IMR-90 (cell line): ENCODE measurements at regions not wholly inside any gene's neighbourhood (a gene's known extent, or its start where the extent isn't known, plus 50 kb on each side); places are given as distances from the start of the nearest gene placed in this dataset.

Experiments used
- ATAC-seq: fragments of 200-7000 bp; cut with Tn5 transposase; 2 replicates; pipeline ENCODE4 v1.9.1; 2020; ENCODE audit warnings: low read depth, mild to moderate bottlenecking, moderate library complexity
- BruUV-seq: library from RNA; stranded (reverse); fragments of 400-500 nt; replicated peaks from 2 replicates; lab custom pipeline; 2021; lab: Mats Ljungman, UMichigan
- CTCF ChIA-PET: fragments of 300-600 bp; formaldehyde crosslinking; extraction: SDS; loops from one replicate; lab custom pipeline; 2021; ENCODE audit warnings: antibody characterized with exemption; lab: Yijun Ruan, JAX
- POLR2A ChIA-PET: fragments of 300-600 bp; sonication (Branson Sonifier 250); formaldehyde crosslinking; loops from one replicate; lab custom pipeline; 2022; ENCODE audit warnings: antibody characterized with exemption; ENCODE audit not compliant: unreplicated experiment; lab: Charles Lee
- DNase-seq: peaks from one replicate; pipeline ENCODE4 v3.0.0; 2013
- H2AFZ ChIP-seq: replicated peaks from 2 replicates; pipeline ENCODE3; 2013; ENCODE audit warnings: low read length, mild to moderate bottlenecking; ENCODE audit not compliant: poor library complexity
- H2AK5ac ChIP-seq: 2 replicates; pipeline ENCODE4 v1.6.1; 2013; ENCODE audit warnings: low read depth, low read length, inconsistent platforms
- H2AK9ac ChIP-seq: replicated peaks from 2 replicates; pipeline ENCODE3; 2013; ENCODE audit warnings: mild to moderate bottlenecking, low read depth, low read length, moderate library complexity; ENCODE audit not compliant: poor library complexity
- H2BK120ac ChIP-seq: 2 replicates; pipeline ENCODE4 v1.6.1; 2013; ENCODE audit warnings: low read depth, low read length, inconsistent platforms
- H2BK15ac ChIP-seq: 3 replicates; pipeline ENCODE4 v1.6.1; 2013; ENCODE audit warnings: low read depth, low read length, inconsistent platforms
- H2BK20ac ChIP-seq: 2 replicates; pipeline ENCODE4 v1.6.1; 2013; ENCODE audit warnings: low read depth, mild to moderate bottlenecking, inconsistent platforms, low read length, moderate library complexity
- H2BK5ac ChIP-seq: 2 replicates; pipeline ENCODE4 v1.6.1; 2013; ENCODE audit warnings: mild to moderate bottlenecking, low read depth, low read length, inconsistent platforms; ENCODE audit not compliant: poor library complexity, severe bottlenecking
- H3K14ac ChIP-seq: replicated peaks from 2 replicates; pipeline ENCODE4 v1.6.1; 2013; ENCODE audit warnings: low read depth, low read length, inconsistent platforms
- H3K18ac ChIP-seq: 2 replicates; pipeline ENCODE4 v1.6.1; 2013; ENCODE audit warnings: low read depth, low read length, control low read depth
- H3K23ac ChIP-seq: 2 replicates; pipeline ENCODE4 v1.6.1; 2013; ENCODE audit warnings: low read depth, low read length, inconsistent platforms
- H3K27ac ChIP-seq: 2 replicates; pipeline ENCODE4 v1.5.1; 2013; ENCODE audit warnings: mild to moderate bottlenecking, control low read depth, low read length; ENCODE audit not compliant: insufficient read depth
- H3K27me3 ChIP-seq: 2 replicates; pipeline ENCODE4 v1.6.1; 2013; ENCODE audit warnings: low read length; ENCODE audit not compliant: control insufficient read depth, insufficient read depth
- H3K36me3 ChIP-seq: 2 replicates; pipeline ENCODE4 v1.6.1; 2013; ENCODE audit warnings: low read length, mixed read lengths; ENCODE audit not compliant: control insufficient read depth, insufficient read depth
- H3K4ac ChIP-seq: 2 replicates; pipeline ENCODE4 v1.6.1; 2013; ENCODE audit warnings: low read depth, low read length, inconsistent platforms
- H3K4me1 ChIP-seq: 2 replicates; pipeline ENCODE4 v1.6.1; 2013; ENCODE audit warnings: low read length, mixed read lengths; ENCODE audit not compliant: control insufficient read depth, insufficient read depth
- H3K4me2 ChIP-seq: 2 replicates; pipeline ENCODE4 v1.6.1; 2013; ENCODE audit warnings: low read depth, mild to moderate bottlenecking, control low read depth, low read length, moderate library complexity
- H3K4me3 ChIP-seq: 2 replicates; pipeline ENCODE4 v1.5.1; 2013; ENCODE audit warnings: low read depth, mild to moderate bottlenecking, control low read depth, low read length, moderate library complexity; ENCODE audit not compliant: insufficient read depth
- H3K56ac ChIP-seq: 2 replicates; pipeline ENCODE4 v1.6.1; 2013; ENCODE audit warnings: low read length, inconsistent platforms; ENCODE audit not compliant: insufficient read depth; ENCODE audit errors: extremely low read depth
- H3K79me1 ChIP-seq, 2 experiments: 2 replicates each; pipeline ENCODE4 v1.6.1; 2013; ENCODE audit warnings: low read length in 2 of 2, inconsistent platforms in 1 of 2, low read depth in 1 of 2
- H3K9ac ChIP-seq: 2 replicates; pipeline ENCODE4 v1.6.1; 2013; ENCODE audit warnings: low read depth, low read length, control low read depth
- H3K9me1 ChIP-seq: 2 replicates; pipeline ENCODE4 v1.6.1; 2013; ENCODE audit warnings: low read length, inconsistent platforms; ENCODE audit not compliant: insufficient read depth
- H3K9me3 ChIP-seq: 2 replicates; pipeline ENCODE4 v1.6.1; 2013; ENCODE audit warnings: low read length; ENCODE audit not compliant: control insufficient read depth, insufficient read depth
- H4K20me1 ChIP-seq: 2 replicates; pipeline ENCODE4 v1.6.1; 2013; ENCODE audit warnings: low read length, inconsistent platforms; ENCODE audit not compliant: insufficient read depth
- H4K5ac ChIP-seq: 2 replicates; pipeline ENCODE4 v1.6.1; 2013; ENCODE audit warnings: mild to moderate bottlenecking, low read depth, low read length, control low read depth
- H4K8ac ChIP-seq, 2 experiments: 2 replicates each; pipeline ENCODE4 v1.6.1; 2013; ENCODE audit warnings: low read depth in 2 of 2, low read length in 2 of 2, control low read depth in 1 of 2, inconsistent platforms in 1 of 2
- H4K91ac ChIP-seq: 2 replicates; pipeline ENCODE4 v1.6.1; 2013; ENCODE audit warnings: low read depth, low read length, inconsistent platforms; ENCODE audit not compliant: insufficient read depth
- BHLHE40 ChIP-seq: fragments of 150-350 bp; IDR thresholded peaks from 2 replicates; pipeline ENCODE4 v1.6.1; 2016; ENCODE audit warnings: mild to moderate bottlenecking, low read depth, low read length
- CEBPB ChIP-seq: IDR thresholded peaks from 2 replicates; pipeline ENCODE4 v1.6.1; 2012; ENCODE audit warnings: low read depth, low read length, improper control_type of control experiment
- CHD1 ChIP-seq: IDR thresholded peaks from 2 replicates; pipeline ENCODE4 v1.6.1; 2012; ENCODE audit warnings: low read depth, low read length, improper control_type of control experiment
- FOS ChIP-seq: fragments of 150-350 bp; IDR thresholded peaks from 2 replicates; pipeline ENCODE4 v1.6.1; 2016; ENCODE audit warnings: low read depth, low read length
- MAFK ChIP-seq: IDR thresholded peaks from 2 replicates; pipeline ENCODE4 v1.6.1; 2012; ENCODE audit warnings: low read depth, low read length, improper control_type of control experiment
- MAZ ChIP-seq: IDR thresholded peaks from 2 replicates; pipeline ENCODE4 v1.6.1; 2012; ENCODE audit warnings: low read depth, mild to moderate bottlenecking, low read length, improper control_type of control experiment, moderate library complexity, borderline replicate concordance
- MXI1 ChIP-seq: IDR thresholded peaks from 2 replicates; pipeline ENCODE4 v1.6.1; 2012; ENCODE audit warnings: low read depth, mild to moderate bottlenecking, low read length, moderate library complexity, borderline replicate concordance
- POLR2A ChIP-seq: IDR thresholded peaks from 2 replicates; pipeline ENCODE4 v1.6.1; 2012; ENCODE audit warnings: mild to moderate bottlenecking, low read depth, low read length
- RAD21 ChIP-seq: IDR thresholded peaks from 2 replicates; pipeline ENCODE4 v1.6.1; 2012; ENCODE audit warnings: low read length, improper control_type of control experiment
- RCOR1 ChIP-seq: IDR thresholded peaks from 2 replicates; pipeline ENCODE4 v1.6.1; 2012; ENCODE audit warnings: mild to moderate bottlenecking, low read length, improper control_type of control experiment; ENCODE audit not compliant: insufficient replicate concordance
- RFX5 ChIP-seq: IDR thresholded peaks from 2 replicates; pipeline ENCODE4 v1.8.0; 2012; ENCODE audit warnings: low read depth, mild to moderate bottlenecking, low read length, moderate library complexity
- SMC3 ChIP-seq: fragments of 150-350 bp; IDR thresholded peaks from 2 replicates; pipeline ENCODE4 v1.6.1; 2016; ENCODE audit warnings: low read depth, mild to moderate bottlenecking, antibody characterized with exemption, low read length, moderate library complexity
- WGBS, 2 experiments: methylation state at CpG; one replicate each; pipeline versions ENCODE4 v1.1.5 to v1.1.7; 2013; ENCODE audit warnings: missing lambda C conversion rate in 2 of 2; ENCODE audit not compliant: insufficient read length in 1 of 2; ENCODE audit errors: extremely low coverage in 2 of 2; 5-methylcytosine and 5-hydroxymethylcytosine counted together
- dilution Hi-C: fragments of 300-500 bp; cut with HindIII; formaldehyde crosslinking; loops from one replicate; pipeline ENCODE4 v1.14.3; 2018; ENCODE audit warnings: low sequenced_read_pairs; ENCODE audit not compliant: unreplicated experiment
- in situ Hi-C: fragments of 300-500 bp; cut with MboI; formaldehyde crosslinking; loops from 3 replicates; pipeline ENCODE4 v1.14.3; 2019; ENCODE audit warnings: low sequenced_read_pairs, inconsistent platforms, mixed read lengths
- intact Hi-C: fragments of 100-400 bp; cut with micrococcal nuclease; formaldehyde crosslinking; loops from 2 replicates; pipeline ENCODE4 v1.10.0; 2022
- TF ChIP-seq, protein P1 (sequence below): fragments of 150-350 bp; IDR thresholded peaks from 2 replicates; pipeline ENCODE4 v1.6.1; 2017; ENCODE audit warnings: mild to moderate bottlenecking, antibody characterized with exemption, low read length, low read depth
- TF ChIP-seq, protein P2 (sequence below): conservative IDR thresholded peaks from 2 replicates; pipeline ENCODE4 v1.5.1; 2012; ENCODE audit warnings: mild to moderate bottlenecking, low read depth, low read length, improper control_type of control experiment
- TF ChIP-seq, protein P3 (sequence below): fragments of 150-350 bp; IDR thresholded peaks from 2 replicates; pipeline ENCODE4 v1.6.1; 2016; ENCODE audit warnings: low read depth, mild to moderate bottlenecking, low read length, moderate library complexity, borderline replicate concordance

- no peak overlapping the region for H2BK5ac ChIP-seq
- H3K36me3 ChIP-seq = no peaks in the 10 kb centered on the region
- H3K79me1 ChIP-seq = no peaks in the 10 kb centered on the region
- BruUV-seq = no TSS peak
- H4K8ac ChIP-seq = no peak overlapping the region
- TF ChIP-seq, protein P1, sequence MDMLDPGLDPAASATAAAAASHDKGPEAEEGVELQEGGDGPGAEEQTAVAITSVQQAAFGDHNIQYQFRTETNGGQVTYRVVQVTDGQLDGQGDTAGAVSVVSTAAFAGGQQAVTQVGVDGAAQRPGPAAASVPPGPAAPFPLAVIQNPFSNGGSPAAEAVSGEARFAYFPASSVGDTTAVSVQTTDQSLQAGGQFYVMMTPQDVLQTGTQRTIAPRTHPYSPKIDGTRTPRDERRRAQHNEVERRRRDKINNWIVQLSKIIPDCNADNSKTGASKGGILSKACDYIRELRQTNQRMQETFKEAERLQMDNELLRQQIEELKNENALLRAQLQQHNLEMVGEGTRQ = no peak
- TF ChIP-seq, protein P2, sequence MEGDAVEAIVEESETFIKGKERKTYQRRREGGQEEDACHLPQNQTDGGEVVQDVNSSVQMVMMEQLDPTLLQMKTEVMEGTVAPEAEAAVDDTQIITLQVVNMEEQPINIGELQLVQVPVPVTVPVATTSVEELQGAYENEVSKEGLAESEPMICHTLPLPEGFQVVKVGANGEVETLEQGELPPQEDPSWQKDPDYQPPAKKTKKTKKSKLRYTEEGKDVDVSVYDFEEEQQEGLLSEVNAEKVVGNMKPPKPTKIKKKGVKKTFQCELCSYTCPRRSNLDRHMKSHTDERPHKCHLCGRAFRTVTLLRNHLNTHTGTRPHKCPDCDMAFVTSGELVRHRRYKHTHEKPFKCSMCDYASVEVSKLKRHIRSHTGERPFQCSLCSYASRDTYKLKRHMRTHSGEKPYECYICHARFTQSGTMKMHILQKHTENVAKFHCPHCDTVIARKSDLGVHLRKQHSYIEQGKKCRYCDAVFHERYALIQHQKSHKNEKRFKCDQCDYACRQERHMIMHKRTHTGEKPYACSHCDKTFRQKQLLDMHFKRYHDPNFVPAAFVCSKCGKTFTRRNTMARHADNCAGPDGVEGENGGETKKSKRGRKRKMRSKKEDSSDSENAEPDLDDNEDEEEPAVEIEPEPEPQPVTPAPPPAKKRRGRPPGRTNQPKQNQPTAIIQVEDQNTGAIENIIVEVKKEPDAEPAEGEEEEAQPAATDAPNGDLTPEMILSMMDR = no peak
- TF ChIP-seq MXI1 (no peak), POLR2A (no peak), RCOR1 (no peak), MAFK (no peak), BHLHE40 (no peak), RAD21 (no peak), SMC3 (no peak), FOS (no peak), MAZ (no peak), CHD1 (no peak), CEBPB (no peak), RFX5 (no peak)
- TF ChIP-seq, protein P3, sequence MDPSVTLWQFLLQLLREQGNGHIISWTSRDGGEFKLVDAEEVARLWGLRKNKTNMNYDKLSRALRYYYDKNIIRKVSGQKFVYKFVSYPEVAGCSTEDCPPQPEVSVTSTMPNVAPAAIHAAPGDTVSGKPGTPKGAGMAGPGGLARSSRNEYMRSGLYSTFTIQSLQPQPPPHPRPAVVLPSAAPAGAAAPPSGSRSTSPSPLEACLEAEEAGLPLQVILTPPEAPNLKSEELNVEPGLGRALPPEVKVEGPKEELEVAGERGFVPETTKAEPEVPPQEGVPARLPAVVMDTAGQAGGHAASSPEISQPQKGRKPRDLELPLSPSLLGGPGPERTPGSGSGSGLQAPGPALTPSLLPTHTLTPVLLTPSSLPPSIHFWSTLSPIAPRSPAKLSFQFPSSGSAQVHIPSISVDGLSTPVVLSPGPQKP = no peak
- no peak overlapping the region for H2BK15ac ChIP-seq
- no peaks in the 10 kb centered on the region for H4K20me1 ChIP-seq
- no peak overlapping the region for H3K14ac ChIP-seq
- no peak overlapping the region for H3K4ac ChIP-seq
- no peak overlapping the region for H3K9ac ChIP-seq
- H2AK5ac ChIP-seq = no peak overlapping the region
- H3K4me2 ChIP-seq = no peak overlapping the region
- H3K27me3 ChIP-seq = no peaks in the 10 kb centered on the region
- H3K23ac ChIP-seq = no peak overlapping the region
- WGBS, 2 experiments = no CpG with 5 or more reads among the region's 2 CpGs
- ATAC-seq (no peak), DNase-seq (no peak)
- H2AK9ac ChIP-seq = no peak overlapping the region
- no peak overlapping the region for H4K91ac ChIP-seq
- peaks cover 5% of the 10 kb centered on the region for H3K4me1 ChIP-seq
- no peak overlapping the region for H3K4me3 ChIP-seq
- dilution Hi-C loops (no loop called here), intact Hi-C loops (no loop called here), in situ Hi-C loops (no loop called here)
- no peak overlapping the region for H2AFZ ChIP-seq
- H3K9me1 ChIP-seq = no peaks in the 10 kb centered on the region
- ChIA-PET POLR2A (no interaction called here), CTCF (no interaction called here)
- no peak overlapping the region for H3K18ac ChIP-seq
- H3K56ac ChIP-seq = no peak overlapping the region
- no peak overlapping the region for H3K27ac ChIP-seq
- H3K9me3 ChIP-seq = no peaks in the 10 kb centered on the region
- no peak overlapping the region for H2BK20ac ChIP-seq
- H4K5ac ChIP-seq = no peak overlapping the region
- no peak overlapping the region for H2BK120ac ChIP-seq
Measured at GRCh38 chr6:113401231-113401630, 455.9 kb upstream of the MARCKS start.
